NB4 (cell line): ENCODE measurements at regions not wholly inside any gene's neighbourhood (a gene's known extent, or its start where the extent isn't known, plus 50 kb on each side); places are given as distances from the start of the nearest gene placed in this dataset.

ENCODE experiments used
- POLR2A ChIP-seq: IDR thresholded peaks from 2 replicates; pipeline ENCODE4 v1.6.1; 2011; ENCODE audit warnings: mild to moderate bottlenecking; ENCODE audit not compliant: insufficient read length; ENCODE audit errors: extremely low read depth
- TF ChIP-seq, protein P1 (sequence below): IDR thresholded peaks from one replicate; pipeline ENCODE4 v1.5.1; 2012; ENCODE audit warnings: low read depth, low read length
- TF ChIP-seq, protein P2 (sequence below): IDR thresholded peaks from 2 replicates; pipeline ENCODE4 v1.6.1; 2011; ENCODE audit warnings: low read depth, low read length

DNA sequence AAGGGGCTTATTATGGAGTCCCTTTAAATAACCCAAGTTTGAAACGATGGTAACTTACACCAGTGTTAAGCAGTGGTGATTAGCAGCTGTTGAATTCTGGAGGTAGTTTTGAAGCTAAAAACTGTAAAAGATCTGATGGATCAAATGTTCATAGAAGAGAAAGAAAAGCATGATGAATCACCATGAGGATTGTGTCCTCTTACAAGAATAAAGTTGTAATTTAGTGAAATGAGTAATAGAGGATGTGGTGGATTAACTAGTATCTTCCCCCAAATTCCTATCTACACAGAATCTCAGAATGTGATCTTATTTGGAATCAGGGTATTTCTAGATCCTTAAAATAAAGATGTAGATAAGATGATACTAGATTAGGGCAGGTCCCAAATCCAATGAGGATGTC lies 1138.2 kb upstream of the TMEFF2 start:
- TF ChIP-seq POLR2A: no peak
- TF ChIP-seq, protein P1, sequence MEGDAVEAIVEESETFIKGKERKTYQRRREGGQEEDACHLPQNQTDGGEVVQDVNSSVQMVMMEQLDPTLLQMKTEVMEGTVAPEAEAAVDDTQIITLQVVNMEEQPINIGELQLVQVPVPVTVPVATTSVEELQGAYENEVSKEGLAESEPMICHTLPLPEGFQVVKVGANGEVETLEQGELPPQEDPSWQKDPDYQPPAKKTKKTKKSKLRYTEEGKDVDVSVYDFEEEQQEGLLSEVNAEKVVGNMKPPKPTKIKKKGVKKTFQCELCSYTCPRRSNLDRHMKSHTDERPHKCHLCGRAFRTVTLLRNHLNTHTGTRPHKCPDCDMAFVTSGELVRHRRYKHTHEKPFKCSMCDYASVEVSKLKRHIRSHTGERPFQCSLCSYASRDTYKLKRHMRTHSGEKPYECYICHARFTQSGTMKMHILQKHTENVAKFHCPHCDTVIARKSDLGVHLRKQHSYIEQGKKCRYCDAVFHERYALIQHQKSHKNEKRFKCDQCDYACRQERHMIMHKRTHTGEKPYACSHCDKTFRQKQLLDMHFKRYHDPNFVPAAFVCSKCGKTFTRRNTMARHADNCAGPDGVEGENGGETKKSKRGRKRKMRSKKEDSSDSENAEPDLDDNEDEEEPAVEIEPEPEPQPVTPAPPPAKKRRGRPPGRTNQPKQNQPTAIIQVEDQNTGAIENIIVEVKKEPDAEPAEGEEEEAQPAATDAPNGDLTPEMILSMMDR: no peak
- TF ChIP-seq, protein P2, sequence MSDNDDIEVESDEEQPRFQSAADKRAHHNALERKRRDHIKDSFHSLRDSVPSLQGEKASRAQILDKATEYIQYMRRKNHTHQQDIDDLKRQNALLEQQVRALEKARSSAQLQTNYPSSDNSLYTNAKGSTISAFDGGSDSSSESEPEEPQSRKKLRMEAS: no peak
